MG63 (cell line): ENCODE measurements at regions not wholly inside any gene's neighbourhood (a gene's known extent, or its start where the extent isn't known, plus 50 kb on each side); places are given as distances from the start of the nearest gene placed in this dataset.

Experiments
- DNase-seq: peaks from one replicate; pipeline ENCODE4 v3.0.0-alpha.2; 2020
- H3K27me3 ChIP-seq: fragments of 250-450 bp; sonication (Bioruptor Pico); 2 replicates; pipeline ENCODE4 v1.5.1; 2020; ENCODE audit warnings: mild to moderate bottlenecking, moderate library complexity
- H3K36me3 ChIP-seq: fragments of 250-450 bp; sonication (Bioruptor Pico); 2 replicates; pipeline ENCODE4 v1.5.1; 2020; ENCODE audit warnings: mild to moderate bottlenecking, moderate library complexity
- H3K4me3 ChIP-seq: fragments of 250-450 bp; sonication (Bioruptor Pico); 2 replicates; pipeline ENCODE4 v1.5.1; 2020; ENCODE audit warnings: mild to moderate bottlenecking, moderate library complexity
- H3K9me3 ChIP-seq: fragments of 250-450 bp; sonication (Bioruptor Pico); 2 replicates; pipeline ENCODE4 v1.5.1; 2020; ENCODE audit warnings: mild to moderate bottlenecking, moderate library complexity

- Histone ChIP-seq H3K27me3 (no peaks in the 10 kb centered on the region), H3K4me3 (no peak overlapping the region), H3K36me3 (no peaks in the 10 kb centered on the region), H3K9me3 (0 out of 2 replicates have a peak, but pooled peaks cover 3% of the 10 kb centered on the region)
- no peak for DNase-seq
Observed at GRCh38 chr10:44199267-44199666, 185.6 kb downstream of the CXCL12 start.

- Histone ChIP-seq H3K4me3 (no peak overlapping the region), H3K9me3 (0 out of 2 replicates have a peak, but pooled peaks cover 3% of the 10 kb centered on the region), H3K36me3 (no peaks in the 10 kb centered on the region), H3K27me3 (no peaks in the 10 kb centered on the region)
- DNase-seq: no peak
Observed at GRCh38 chr10:44198780-44199097, 186.2 kb downstream of the CXCL12 start.

- Histone ChIP-seq H3K4me3 (no peak overlapping the region), H3K9me3 (0 out of 2 replicates have a peak, but pooled peaks cover 3% of the 10 kb centered on the region), H3K27me3 (no peaks in the 10 kb centered on the region), H3K36me3 (no peaks in the 10 kb centered on the region)
- DNase-seq: peak; percentile 26
Observed at GRCh38 chr10:44198096-44198779, 186.7 kb downstream of the CXCL12 start.

- no peak for DNase-seq
- Histone ChIP-seq H3K27me3 (no peaks in the 10 kb centered on the region), H3K4me3 (no peak overlapping the region), H3K36me3 (no peaks in the 10 kb centered on the region), H3K9me3 (0 out of 2 replicates have a peak, but pooled peaks cover 3% of the 10 kb centered on the region)
Observed at GRCh38 chr10:44197646-44198045, 187.3 kb downstream of the CXCL12 start.

GRCh38 chr10:44196336-44196735, 188.6 kb downstream of the CXCL12 start:
- H3K27me3 ChIP-seq: no peaks in the 10 kb centered on the region
- no peaks in the 10 kb centered on the region for H3K9me3 ChIP-seq
- no peak overlapping the region for H3K4me3 ChIP-seq
- DNase-seq: no peak
- no peaks in the 10 kb centered on the region for H3K36me3 ChIP-seq

GRCh38 chr10:44196008-44196320, 188.9 kb downstream of the CXCL12 start:
- H3K27me3 ChIP-seq: no peaks in the 10 kb centered on the region
- H3K4me3 ChIP-seq: no peak overlapping the region

GRCh38 chr10:44195112-44196007, 189.5 kb downstream of the CXCL12 start:
- H3K4me3 ChIP-seq: no peak overlapping the region
- H3K36me3 ChIP-seq: no peaks in the 10 kb centered on the region
- H3K27me3 ChIP-seq: no peaks in the 10 kb centered on the region
- DNase-seq: peak; percentile 93
- 0 out of 2 replicates have a peak, but pooled peaks cover 3% of the 10 kb centered on the region for H3K9me3 ChIP-seq

More at GRCh38 chr10:44196008-44196320, 188.9 kb downstream of the CXCL12 start:
- no peak for DNase-seq
- no peaks in the 10 kb centered on the region for H3K36me3 ChIP-seq
- H3K9me3 ChIP-seq: no peaks in the 10 kb centered on the region

- H3K36me3 ChIP-seq: no peaks in the 10 kb centered on the region
- no peaks in the 10 kb centered on the region for H3K27me3 ChIP-seq
- 0 out of 2 replicates have a peak, but pooled peaks cover 3% of the 10 kb centered on the region for H3K9me3 ChIP-seq
- H3K4me3 ChIP-seq: no peak overlapping the region
- no peak for DNase-seq
Observed at GRCh38 chr10:44194435-44194834, 190.5 kb downstream of the CXCL12 start.

- Histone ChIP-seq H3K36me3 (no peaks in the 10 kb centered on the region), H3K9me3 (0 out of 2 replicates have a peak, but pooled peaks cover 3% of the 10 kb centered on the region), H3K27me3 (no peaks in the 10 kb centered on the region), H3K4me3 (no peak overlapping the region)
- no peak for DNase-seq
Observed at GRCh38 chr10:44193567-44194220, 191.2 kb downstream of the CXCL12 start.

GRCh38 chr10:44193166-44193565, 191.7 kb downstream of the CXCL12 start:
- Histone ChIP-seq H3K9me3 (peaks cover 4% of the 10 kb centered on the region; the same call in 1 of the 2 replicates), H3K27me3 (no peaks in the 10 kb centered on the region), H3K4me3 (no peak overlapping the region), H3K36me3 (no peaks in the 10 kb centered on the region)
- no peak for DNase-seq

GRCh38 chr10:44192435-44192834, 192.5 kb downstream of the CXCL12 start:
- no peaks in the 10 kb centered on the region for H3K27me3 ChIP-seq
- DNase-seq: no peak

GRCh38 chr10:44190541-44190940, 194.4 kb downstream of the CXCL12 start:
- no peaks in the 10 kb centered on the region for H3K27me3 ChIP-seq
- H3K9me3 ChIP-seq: peaks cover 6% of the 10 kb centered on the region; the same call in 1 of the 2 replicates
- H3K4me3 ChIP-seq: no peak overlapping the region

More at GRCh38 chr10:44192435-44192834, 192.5 kb downstream of the CXCL12 start:
- no peaks in the 10 kb centered on the region for H3K36me3 ChIP-seq
- H3K4me3 ChIP-seq: no peak overlapping the region
- peaks cover 6% of the 10 kb centered on the region; the same call in 1 of the 2 replicates for H3K9me3 ChIP-seq

GRCh38 chr10:44186821-44187220, 198.1 kb downstream of the CXCL12 start:
- DNase-seq: no peak
- Histone ChIP-seq H3K9me3 (peaks cover 6% of the 10 kb centered on the region; the same call in 1 of the 2 replicates), H3K27me3 (no peaks in the 10 kb centered on the region)

More at GRCh38 chr10:44190541-44190940, 194.4 kb downstream of the CXCL12 start:
- no peaks in the 10 kb centered on the region for H3K36me3 ChIP-seq
- DNase-seq: no peak

GRCh38 chr10:44186150-44186549, 198.7 kb downstream of the CXCL12 start:
- H3K4me3 ChIP-seq: no peak overlapping the region
- H3K27me3 ChIP-seq: no peaks in the 10 kb centered on the region
- peak; percentile 25 for DNase-seq
- no peaks in the 10 kb centered on the region for H3K36me3 ChIP-seq
- peaks cover 6% of the 10 kb centered on the region; the same call in 1 of the 2 replicates for H3K9me3 ChIP-seq

More at GRCh38 chr10:44186821-44187220, 198.1 kb downstream of the CXCL12 start:
- Histone ChIP-seq H3K4me3 (no peak overlapping the region), H3K36me3 (no peaks in the 10 kb centered on the region)

GRCh38 chr10:44185315-44185666, 199.6 kb downstream of the CXCL12 start:
- H3K4me3 ChIP-seq: no peak overlapping the region
- H3K27me3 ChIP-seq: no peaks in the 10 kb centered on the region
- no peaks in the 10 kb centered on the region for H3K36me3 ChIP-seq
- DNase-seq: no peak
- peaks cover 3% of the 10 kb centered on the region; the same call in 1 of the 2 replicates for H3K9me3 ChIP-seq

- H3K27me3 ChIP-seq: no peaks in the 10 kb centered on the region
- H3K4me3 ChIP-seq: no peak overlapping the region
- H3K36me3 ChIP-seq: no peaks in the 10 kb centered on the region
- no peak for DNase-seq
- peaks cover 3% of the 10 kb centered on the region; the same call in 1 of the 2 replicates for H3K9me3 ChIP-seq
Observed at GRCh38 chr10:44184633-44185314, 200.1 kb downstream of the CXCL12 start.
